Heart left ventricle (tissue), 13 donors: ENCODE measurements at regions not wholly inside any gene's neighbourhood (a gene's known extent, or its start where the extent isn't known, plus 50 kb on each side); places are given as distances from the start of the nearest gene placed in this dataset.

ENCODE experiments used
- CTCF ChIP-seq, 12 donors: fragments of 200-600 bp; sonication (generic) in 4 of 12; IDR thresholded peaks; one replicate each; pipeline versions ENCODE4 v1.5.0 to v1.8.0; 2018 to 2022; ENCODE audit warnings: antibody characterized with exemption in 12 of 12, mild to moderate bottlenecking in 5 of 12
- POLR2A ChIP-seq, 2 donors: fragments of 450-650 bp; IDR thresholded peaks; one replicate each; pipeline ENCODE4 v1.6.1; 2017; ENCODE audit warnings: antibody characterized with exemption in 2 of 2, mild to moderate bottlenecking in 2 of 2, moderate library complexity in 2 of 2
- donor health status: ischemic (EF 13 %, LVEDD 7.1; RV severe dilation, severe dysfunction).
- donor health status: DM: no; HTN: yes; CAD: no.
- donor health status: DM: no; HTN: no; CAD: no.
- donor health status: ischemic (EF 25% LVEDD 6.9; RV normal size, moderate dysfunction).
- donor health status: ischemic (EF 25% LVEDD 5.7; RV mildly dilated, moderate dysfunction).
- donor health status: ischemic (EF 35%, LVEDD 5.7; RV mildly dilated, moderate dysfunction).
- donor health status: nonischemic (EF 11% LVEDD 7.7; RV severe dilation, severe dysfunction).
- donor health status: DM: yes; HTN: yes; CAD: no.
- donor health status: PGD.
- donor health status: ischemic (EF 29% LVEDD 5.4; RV normal size, mild dysfunction).
- donor health status: nonischemic (EF 23%, LVEDD 6.1; RV moderate dilation, normal function).

GRCh38 chr13:103324641-103325040 lies 258.4 kb upstream of the SLC10A2 start:
- TF ChIP-seq CTCF (IDR thresholded peaks at IDR 0.05) (no peak), POLR2A (IDR thresholded peaks at IDR 0.05) (no peak)
